HL-60 (cell line): ENCODE measurements at regions not wholly inside any gene's neighbourhood (a gene's known extent, or its start where the extent isn't known, plus 50 kb on each side); places are given as distances from the start of the nearest gene placed in this dataset.

Experiments used
- DNase-seq, 2 experiments: peaks; one replicate each; pipeline ENCODE4 v3.0.0-alpha.2; 2010 to 2020; ENCODE audit warnings: low read depth in 1 of 2, low spot score in 1 of 2
- H3K27ac ChIP-seq: fragments of 250-450 bp; sonication (Bioruptor Pico); replicated peaks from 2 replicates; pipeline ENCODE4 v1.5.1; 2020; ENCODE audit warnings: mild to moderate bottlenecking, moderate library complexity
- H3K27me3 ChIP-seq: fragments of 250-450 bp; sonication (Bioruptor Pico); 2 replicates; pipeline ENCODE4 v1.5.1; 2021; ENCODE audit warnings: mild to moderate bottlenecking, moderate library complexity; ENCODE audit not compliant: insufficient read depth, poor library complexity, severe bottlenecking
- H3K4me3 ChIP-seq: replicated peaks from 2 replicates; pipeline ENCODE4 v1.5.1; 2011; ENCODE audit warnings: mild to moderate bottlenecking, control low read depth, low read length; ENCODE audit not compliant: insufficient read depth
- CTCF ChIP-seq: IDR thresholded peaks from one replicate; pipeline ENCODE4 v1.5.1; 2011; ENCODE audit warnings: low read length, control low read depth, inconsistent platforms; ENCODE audit not compliant: insufficient read depth
- GABPA ChIP-seq: IDR thresholded peaks from 2 replicates; pipeline ENCODE4 v1.6.1; 2012; ENCODE audit warnings: low read depth
- POLR2AphosphoS5 ChIP-seq: IDR thresholded peaks from 2 replicates; pipeline ENCODE4 v1.6.1; 2012; ENCODE audit warnings: low read depth
- SPI1 ChIP-seq: IDR thresholded peaks from 2 replicates; pipeline ENCODE4 v1.6.1; 2012; ENCODE audit warnings: low read depth, mild to moderate bottlenecking, borderline replicate concordance
- TF ChIP-seq, protein P1 (sequence below): IDR thresholded peaks from 2 replicates; pipeline ENCODE4 v1.6.1; 2012; ENCODE audit warnings: low read depth; ENCODE audit not compliant: insufficient replicate concordance

DNA sequence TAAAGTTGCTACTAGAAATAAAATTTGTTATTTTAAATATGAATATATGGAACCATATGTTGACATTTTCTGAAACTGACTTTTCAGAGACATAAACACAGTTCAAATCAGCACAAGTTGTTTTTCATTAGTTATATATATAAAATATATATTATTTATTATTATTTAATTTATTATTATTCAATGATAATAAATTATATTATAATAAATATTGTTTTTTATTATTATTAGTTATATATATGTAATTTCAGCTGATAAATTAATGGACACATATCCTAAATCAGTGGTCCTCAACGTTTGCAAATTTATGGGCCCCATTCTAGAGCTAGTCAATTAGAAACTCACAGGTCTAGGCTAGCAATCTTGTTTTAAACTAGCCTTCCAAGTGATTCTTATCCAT is 809.3 kb downstream of the C4orf33 start:
- H3K4me3 ChIP-seq = no peak overlapping the region
- peaks cover 2% of the 10 kb centered on the region for H3K27me3 ChIP-seq
- DNase-seq = no peak
- H3K27ac ChIP-seq = no peak overlapping the region
- TF ChIP-seq, protein P1, sequence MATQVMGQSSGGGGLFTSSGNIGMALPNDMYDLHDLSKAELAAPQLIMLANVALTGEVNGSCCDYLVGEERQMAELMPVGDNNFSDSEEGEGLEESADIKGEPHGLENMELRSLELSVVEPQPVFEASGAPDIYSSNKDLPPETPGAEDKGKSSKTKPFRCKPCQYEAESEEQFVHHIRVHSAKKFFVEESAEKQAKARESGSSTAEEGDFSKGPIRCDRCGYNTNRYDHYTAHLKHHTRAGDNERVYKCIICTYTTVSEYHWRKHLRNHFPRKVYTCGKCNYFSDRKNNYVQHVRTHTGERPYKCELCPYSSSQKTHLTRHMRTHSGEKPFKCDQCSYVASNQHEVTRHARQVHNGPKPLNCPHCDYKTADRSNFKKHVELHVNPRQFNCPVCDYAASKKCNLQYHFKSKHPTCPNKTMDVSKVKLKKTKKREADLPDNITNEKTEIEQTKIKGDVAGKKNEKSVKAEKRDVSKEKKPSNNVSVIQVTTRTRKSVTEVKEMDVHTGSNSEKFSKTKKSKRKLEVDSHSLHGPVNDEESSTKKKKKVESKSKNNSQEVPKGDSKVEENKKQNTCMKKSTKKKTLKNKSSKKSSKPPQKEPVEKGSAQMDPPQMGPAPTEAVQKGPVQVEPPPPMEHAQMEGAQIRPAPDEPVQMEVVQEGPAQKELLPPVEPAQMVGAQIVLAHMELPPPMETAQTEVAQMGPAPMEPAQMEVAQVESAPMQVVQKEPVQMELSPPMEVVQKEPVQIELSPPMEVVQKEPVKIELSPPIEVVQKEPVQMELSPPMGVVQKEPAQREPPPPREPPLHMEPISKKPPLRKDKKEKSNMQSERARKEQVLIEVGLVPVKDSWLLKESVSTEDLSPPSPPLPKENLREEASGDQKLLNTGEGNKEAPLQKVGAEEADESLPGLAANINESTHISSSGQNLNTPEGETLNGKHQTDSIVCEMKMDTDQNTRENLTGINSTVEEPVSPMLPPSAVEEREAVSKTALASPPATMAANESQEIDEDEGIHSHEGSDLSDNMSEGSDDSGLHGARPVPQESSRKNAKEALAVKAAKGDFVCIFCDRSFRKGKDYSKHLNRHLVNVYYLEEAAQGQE = no peak

GRCh38 chr4:129908117-129908516 is 812.2 kb downstream of the C4orf33 start:
- TF ChIP-seq, protein P1 = no peak
- TF ChIP-seq POLR2AphosphoS5 (no peak), SPI1 (no peak), GABPA (no peak), CTCF (no peak)
- H3K27ac ChIP-seq = no peak overlapping the region
- no peak overlapping the region for H3K4me3 ChIP-seq
- peaks cover 2% of the 10 kb centered on the region for H3K27me3 ChIP-seq
- no peak for DNase-seq

DNA sequence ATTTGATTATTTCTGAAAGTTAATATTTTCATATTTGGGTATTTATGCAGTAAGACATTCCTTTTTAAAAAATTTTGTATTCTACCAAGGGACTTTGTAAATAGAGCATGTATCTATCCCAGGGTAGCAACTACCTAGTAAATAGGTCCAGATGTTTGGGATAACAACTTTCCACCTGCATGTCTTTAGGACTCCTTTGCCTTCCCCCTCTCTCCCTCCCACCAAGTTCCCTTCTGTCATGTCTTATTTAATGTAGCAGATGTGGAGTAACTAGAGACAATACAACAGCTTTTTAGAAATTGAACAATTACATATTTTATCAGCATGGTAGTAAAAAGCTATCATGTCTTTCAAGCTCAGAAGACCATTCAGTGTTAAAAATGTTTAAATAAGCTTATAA is 821.0 kb downstream of the C4orf33 start:
- TF ChIP-seq CTCF (no peak), POLR2AphosphoS5 (no peak), GABPA (no peak)
- Histone ChIP-seq H3K27me3 (no peaks in the 10 kb centered on the region), H3K27ac (no peak overlapping the region), H3K4me3 (no peak overlapping the region)
- DNase-seq = no peak

GRCh38 chr4:129917651-129918050 is 821.7 kb downstream of the C4orf33 start:
- no peak overlapping the region for H3K4me3 ChIP-seq

More at GRCh38 chr4:129917651-129918050, 821.7 kb downstream of the C4orf33 start:
- Histone ChIP-seq H3K27me3 (no peaks in the 10 kb centered on the region), H3K27ac (no peak overlapping the region)
- TF ChIP-seq GABPA (no peak), CTCF (no peak), POLR2AphosphoS5 (no peak), SPI1 (no peak)
- TF ChIP-seq, protein P1 = no peak
- DNase-seq = no peak
